GM23338 (cell line): ENCODE measurements at regions not wholly inside any gene's neighbourhood (a gene's known extent, or its start where the extent isn't known, plus 50 kb on each side); places are given as distances from the start of the nearest gene placed in this dataset.

Experiments
- ATAC-seq: fragments of 200-7000 bp; cut with Tn5 transposase; 3 replicates; pipeline ENCODE4 v1.9.1; 2020
- DNase-seq: peaks from one replicate; pipeline ENCODE4 v3.0.0-alpha.2; 2015; ENCODE audit warnings: low spot score
- H2AFZ ChIP-seq: fragments of 200-600 bp; sonication (generic); 2 replicates; pipeline ENCODE4 v1.8.0; 2016; ENCODE audit warnings: antibody characterized with exemption, mild to moderate bottlenecking, moderate library complexity
- H3F3A ChIP-seq: fragments of 200-600 bp; sonication (generic); replicated peaks from 2 replicates; pipeline ENCODE4 v1.8.0; 2017; ENCODE audit warnings: antibody characterized with exemption, mixed run types, low read depth
- H3K27ac ChIP-seq: fragments of 200-600 bp; sonication (generic); 2 replicates; pipeline ENCODE4 v1.6.1; 2016; ENCODE audit warnings: low read depth
- H3K27me3 ChIP-seq: fragments of 200-600 bp; sonication (generic); 2 replicates; pipeline ENCODE4 v1.8.0; 2016; ENCODE audit warnings: mild to moderate bottlenecking, mixed run types, moderate library complexity; ENCODE audit not compliant: insufficient read depth
- H3K36me3 ChIP-seq: fragments of 200-600 bp; sonication (generic); 2 replicates; pipeline ENCODE4 v1.8.0; 2016; ENCODE audit warnings: mild to moderate bottlenecking; ENCODE audit not compliant: insufficient read depth
- H3K4me1 ChIP-seq: fragments of 200-600 bp; sonication (generic); 2 replicates; pipeline ENCODE4 v1.8.0; 2016; ENCODE audit warnings: mild to moderate bottlenecking, moderate library complexity; ENCODE audit not compliant: insufficient read depth
- H3K4me2 ChIP-seq: fragments of 200-600 bp; sonication (generic); 2 replicates; pipeline ENCODE4 v1.7.1; 2017; ENCODE audit warnings: mixed run types
- H3K4me3 ChIP-seq: fragments of 200-600 bp; sonication (generic); 2 replicates; pipeline ENCODE4 v1.6.1; 2016; ENCODE audit warnings: mixed run types
- H3K79me2 ChIP-seq: fragments of 200-600 bp; sonication (generic); replicated peaks from 2 replicates; pipeline ENCODE4 v1.8.0; 2017; ENCODE audit warnings: mild to moderate bottlenecking; ENCODE audit not compliant: insufficient read depth
- H3K9me2 ChIP-seq: fragments of 200-600 bp; sonication (generic); 2 replicates; pipeline ENCODE4 v1.8.0; 2017; ENCODE audit not compliant: insufficient read depth
- H4K20me1 ChIP-seq: fragments of 200-600 bp; sonication (generic); replicated peaks from 2 replicates; pipeline ENCODE4 v1.8.0; 2017; ENCODE audit warnings: mild to moderate bottlenecking; ENCODE audit not compliant: insufficient read depth
- H3K27ac Mint-ChIP-seq: 2 replicates; pipeline ENCODE4 v1.8.0; 2020; ENCODE audit warnings: inconsistent platforms, mild to moderate bottlenecking, moderate library complexity, mixed read lengths
- H3K27me3 Mint-ChIP-seq: 3 replicates; pipeline ENCODE4 v1.8.0; 2022; ENCODE audit warnings: low read depth, mild to moderate bottlenecking, moderate library complexity, mixed read lengths, inconsistent platforms; ENCODE audit not compliant: insufficient read depth, poor library complexity
- H3K36me3 Mint-ChIP-seq: 3 replicates; pipeline ENCODE4 v1.8.0; 2021; ENCODE audit warnings: low read depth, mild to moderate bottlenecking, inconsistent platforms, moderate library complexity, mixed read lengths
- H3K4me1 Mint-ChIP-seq: 3 replicates; pipeline ENCODE4 v1.8.0; 2020; ENCODE audit warnings: mild to moderate bottlenecking, inconsistent platforms, mixed read lengths
- H3K4me3 Mint-ChIP-seq: 3 replicates; pipeline ENCODE4 v1.8.0; 2021; ENCODE audit warnings: moderate library complexity, mild to moderate bottlenecking, inconsistent platforms, mixed read lengths
- H3K9me3 Mint-ChIP-seq: 3 replicates; pipeline ENCODE4 v1.8.0; 2020; ENCODE audit warnings: moderate library complexity, mild to moderate bottlenecking, inconsistent platforms, mixed read lengths
- CTCF ChIP-seq, 2 experiments: fragments of 200-600 bp in 1 of 2; sonication (generic) in 1 of 2; conservative IDR thresholded peaks; 2 replicates each; pipeline versions ENCODE4 v1.5.1 to v1.6.1; 2016 to 2017; ENCODE audit warnings: antibody characterized with exemption in 2 of 2, low read depth in 2 of 2, mild to moderate bottlenecking in 2 of 2, moderate library complexity in 1 of 2
- ETS1 ChIP-seq: IDR thresholded peaks from 2 replicates; pipeline ENCODE4 v1.6.1; 2016; ENCODE audit warnings: antibody characterized with exemption
- EZH2 ChIP-seq: fragments of 200-600 bp; sonication (generic); IDR thresholded peaks from one replicate; pipeline ENCODE4 v1.8.0; 2017; ENCODE audit warnings: antibody characterized with exemption, mild to moderate bottlenecking, low read depth; ENCODE audit not compliant: unreplicated experiment
- EZH2phosphoT487 ChIP-seq: fragments of 200-600 bp; sonication (generic); IDR thresholded peaks from one replicate; pipeline ENCODE4 v1.8.1; 2018; ENCODE audit warnings: antibody characterized with exemption; ENCODE audit not compliant: unreplicated experiment
- JUNB ChIP-seq: IDR thresholded peaks from one replicate; pipeline ENCODE4 v1.6.1; 2016; ENCODE audit warnings: antibody characterized with exemption; ENCODE audit not compliant: unreplicated experiment
- NANOG ChIP-seq: IDR thresholded peaks from 2 replicates; pipeline ENCODE4 v1.6.1; 2016; ENCODE audit warnings: antibody characterized with exemption, borderline replicate concordance
- POLR2AphosphoS5 ChIP-seq: IDR thresholded peaks from 2 replicates; pipeline ENCODE4 v1.6.1; 2016; ENCODE audit warnings: antibody characterized with exemption, low read depth
- REST ChIP-seq: IDR thresholded peaks from one replicate; pipeline ENCODE4 v1.6.1; 2018; ENCODE audit warnings: antibody characterized with exemption; ENCODE audit not compliant: unreplicated experiment
- ZNF331 ChIP-seq: fragments of 250-450 bp; sonication (Bioruptor Pico); IDR thresholded peaks from 2 replicates; pipeline ENCODE4 v1.5.0; 2020; ENCODE audit warnings: low read depth, mild to moderate bottlenecking, moderate library complexity

- no peak for TF ChIP-seq EZH2
- no peak for TF ChIP-seq CTCF (conservative IDR thresholded peaks at IDR 0.05; ENCODE audit: low read depth in 2 of 2)
- TF ChIP-seq ZNF331 (CRISPR knock-in tag) = no peak
- no peak for TF ChIP-seq POLR2AphosphoS5
Observed at GRCh38 chr4:173590697-173591096, 60.7 kb upstream of the HAND2 start (continued).

GRCh38 chr4:173585876-173586572, 56.0 kb upstream of the HAND2 start:
- Histone ChIP-seq H3K9me2 (no peaks in the 10 kb centered on the region), H3K27me3 (no peaks in the 10 kb centered on the region), H3K36me3 (no peaks in the 10 kb centered on the region), H3F3A (no peaks in the 10 kb centered on the region), H3K27ac (no peak overlapping the region), H3K79me2 (no peaks in the 10 kb centered on the region), H3K4me3 (no peak overlapping the region), H3K4me1 (no peaks in the 10 kb centered on the region), H2AFZ (no peak overlapping the region), H4K20me1 (no peaks in the 10 kb centered on the region), H3K4me2 (no peak overlapping the region)
- TF ChIP-seq ETS1 (no peak), EZH2 (peak; percentile 29)
- peaks cover 1% of the 10 kb centered on the region for H3K27me3 Mint-ChIP-seq
- H3K9me3 Mint-ChIP-seq = no peaks in the 10 kb centered on the region
- H3K27ac Mint-ChIP-seq = no peak overlapping the region
- no peak for ATAC-seq
- DNase-seq = no peak
- H3K36me3 Mint-ChIP-seq = no peaks in the 10 kb centered on the region
- H3K4me1 Mint-ChIP-seq = no peaks in the 10 kb centered on the region
- no peak overlapping the region for H3K4me3 Mint-ChIP-seq

GRCh38 chr4:173584506-173584905, 54.5 kb upstream of the HAND2 start:
- H2AFZ ChIP-seq = no peak overlapping the region
- Mint-ChIP-seq H3K27me3 (peaks cover 1% of the 10 kb centered on the region), H3K36me3 (no peaks in the 10 kb centered on the region), H3K9me3 (no peaks in the 10 kb centered on the region), H3K4me1 (no peaks in the 10 kb centered on the region), H3K4me3 (no peak overlapping the region), H3K27ac (no peak overlapping the region)
- H3K36me3 ChIP-seq = no peaks in the 10 kb centered on the region
- H3K4me2 ChIP-seq = no peak overlapping the region
- H3K4me1 ChIP-seq = no peaks in the 10 kb centered on the region
- H3F3A ChIP-seq = no peaks in the 10 kb centered on the region
- no peak overlapping the region for H3K27ac ChIP-seq
- H3K4me3 ChIP-seq = no peak overlapping the region
- ATAC-seq (no peak), DNase-seq (no peak)
- no peaks in the 10 kb centered on the region for H4K20me1 ChIP-seq
- no peaks in the 10 kb centered on the region for H3K27me3 ChIP-seq
- H3K79me2 ChIP-seq = no peaks in the 10 kb centered on the region
- H3K9me2 ChIP-seq = no peaks in the 10 kb centered on the region
- TF ChIP-seq POLR2AphosphoS5 (no peak), JUNB (no peak), EZH2phosphoT487 (no peak), NANOG (no peak), ZNF331 (CRISPR knock-in tag) (no peak), CTCF (conservative IDR thresholded peaks at IDR 0.05; ENCODE audit: low read depth in 2 of 2) (no peak), REST (no peak)
